HG03280 (cell line): ENCODE measurements at regions not wholly inside any gene's neighbourhood (a gene's known extent, or its start where the extent isn't known, plus 50 kb on each side); places are given as distances from the start of the nearest gene placed in this dataset.
"Not testable (repeated sequence)": the region's sequence is repeated elsewhere in the genome, so short reads cannot be mapped to it uniquely, and the experiment has no call there.

Experiments used
- ATAC-seq: cut with Tn5 transposase; IDR thresholded peaks from one replicate; pipeline ENCODE4 v1.9.1; 2021; ENCODE audit warnings: mild to moderate bottlenecking, moderate library complexity; ENCODE audit not compliant: unreplicated experiment

DNA sequence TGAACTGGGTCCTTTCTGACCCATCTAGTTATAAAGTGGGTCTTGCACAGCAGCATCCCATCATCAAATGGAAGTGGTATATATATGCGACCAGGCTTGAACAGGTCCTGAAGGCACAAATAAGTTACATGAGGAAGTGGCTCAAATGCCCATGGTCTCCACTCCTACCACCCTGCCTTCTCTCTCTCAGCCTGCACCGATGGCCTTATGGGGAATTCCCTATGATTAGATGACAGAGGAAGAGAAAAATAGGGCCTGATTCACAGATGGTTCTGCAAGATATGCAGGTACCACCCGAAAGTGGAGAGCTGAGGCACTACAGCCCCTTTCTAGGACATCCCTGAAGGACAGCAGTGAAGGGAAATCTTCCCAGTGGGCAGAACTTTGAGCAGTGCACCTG is 1275.1 kb upstream of the CITED2 start:
- ATAC-seq = not testable (repeated sequence)

- ATAC-seq = not testable (repeated sequence)
These were observed 1272.9 kb upstream of the CITED2 start for GRCh38 chr6:140647322-140647721.

GRCh38 chr6:140644017-140644416 is 1269.6 kb upstream of the CITED2 start:
- ATAC-seq = no peak

- no peak for ATAC-seq
These were observed 1267.0 kb upstream of the CITED2 start for GRCh38 chr6:140641412-140641811.

DNA sequence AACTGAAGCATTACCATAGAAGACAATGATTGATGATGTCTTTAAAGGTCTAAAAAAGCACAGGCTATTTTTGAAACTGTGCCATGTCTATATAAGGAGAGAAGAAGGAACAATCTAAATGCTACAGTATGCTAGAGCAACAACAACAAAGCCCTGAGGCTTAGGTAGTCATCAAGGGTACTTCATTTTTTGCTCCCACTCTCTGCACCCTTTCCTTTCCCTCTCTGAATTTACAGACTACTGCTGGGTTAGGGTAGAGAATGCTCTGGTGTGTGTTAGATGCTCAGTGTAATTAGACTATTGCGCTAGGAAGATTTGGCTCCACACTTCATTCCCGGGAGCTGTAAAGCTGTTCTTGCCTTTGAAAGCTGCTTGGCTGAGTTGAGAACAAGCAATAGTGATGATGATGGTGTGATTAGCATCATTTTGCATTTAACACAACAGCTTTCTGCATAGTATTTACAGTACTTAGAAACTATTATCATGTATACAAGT is 1262.5 kb upstream of the CITED2 start:
- ATAC-seq = peak; percentile 19

GRCh38 chr6:140636271-140636907 is 1261.9 kb upstream of the CITED2 start:
- peak; percentile 53 for ATAC-seq

GRCh38 chr6:140627002-140627401 is 1252.6 kb upstream of the CITED2 start:
- ATAC-seq = no peak

GRCh38 chr6:140623498-140623897 is 1249.0 kb upstream of the CITED2 start:
- ATAC-seq = no peak

- no peak for ATAC-seq
These were observed 1246.0 kb upstream of the CITED2 start for GRCh38 chr6:140620496-140620895.

GRCh38 chr6:140609956-140610355 is 1235.5 kb upstream of the CITED2 start:
- ATAC-seq = no peak

- ATAC-seq = no peak
These were observed 1234.9 kb upstream of the CITED2 start for GRCh38 chr6:140609321-140609720.

DNA sequence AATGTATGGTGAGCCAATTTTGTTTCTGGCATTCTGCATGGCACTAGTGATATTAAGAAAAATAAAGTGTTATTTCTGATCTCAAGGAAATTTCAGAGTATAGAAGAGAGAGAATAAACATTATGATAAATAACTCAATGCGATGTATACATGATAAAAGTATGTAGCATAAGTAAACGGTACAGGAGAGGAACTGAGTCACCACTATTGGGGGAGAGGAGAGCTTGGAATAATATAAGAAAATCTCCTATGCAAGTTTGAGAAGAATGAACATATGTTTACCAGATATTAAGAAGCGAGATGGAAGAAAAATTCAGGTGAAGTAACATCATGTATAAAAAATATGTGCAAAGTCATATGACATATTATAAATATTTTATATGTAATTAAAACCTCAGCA is 1230.3 kb upstream of the CITED2 start:
- ATAC-seq = no peak

DNA sequence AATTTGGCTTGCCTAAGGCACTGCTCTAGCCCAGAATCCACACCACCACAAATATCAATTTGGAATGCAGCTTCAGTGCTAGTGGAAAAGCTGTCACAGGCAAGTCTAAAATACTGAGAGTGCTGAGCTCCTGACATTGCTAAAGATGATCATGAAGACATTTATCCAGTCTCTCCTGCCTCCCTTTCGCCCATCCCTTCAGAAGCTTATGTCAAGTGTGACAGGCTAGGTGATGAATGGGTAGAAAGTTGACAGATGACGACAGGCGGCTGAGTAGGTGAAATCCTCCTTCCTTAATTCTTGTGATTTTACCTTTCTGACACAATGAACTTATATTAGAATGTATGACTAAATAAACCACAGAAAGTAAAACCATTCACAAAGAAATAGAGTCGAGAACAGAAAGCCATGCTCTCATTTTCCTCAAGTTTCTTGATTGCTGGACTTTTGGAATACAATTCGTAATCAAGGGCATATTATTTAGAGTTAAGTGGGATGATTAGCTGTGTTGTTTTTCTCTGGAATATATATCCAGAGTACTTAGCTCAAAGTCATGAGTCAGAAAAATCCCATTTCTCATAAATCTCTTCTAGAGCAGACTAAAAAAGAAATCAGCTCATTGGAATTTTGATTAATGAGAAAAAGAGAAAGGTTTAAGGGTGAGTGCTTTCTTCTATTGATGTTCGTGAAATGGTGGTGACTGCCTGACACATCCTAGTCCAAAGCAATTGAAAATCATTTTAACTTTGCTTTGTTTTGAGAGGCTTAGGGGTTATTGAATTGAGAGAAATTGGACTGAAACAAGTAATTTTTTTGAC is 1228.2 kb upstream of the CITED2 start:
- no peak for ATAC-seq

DNA sequence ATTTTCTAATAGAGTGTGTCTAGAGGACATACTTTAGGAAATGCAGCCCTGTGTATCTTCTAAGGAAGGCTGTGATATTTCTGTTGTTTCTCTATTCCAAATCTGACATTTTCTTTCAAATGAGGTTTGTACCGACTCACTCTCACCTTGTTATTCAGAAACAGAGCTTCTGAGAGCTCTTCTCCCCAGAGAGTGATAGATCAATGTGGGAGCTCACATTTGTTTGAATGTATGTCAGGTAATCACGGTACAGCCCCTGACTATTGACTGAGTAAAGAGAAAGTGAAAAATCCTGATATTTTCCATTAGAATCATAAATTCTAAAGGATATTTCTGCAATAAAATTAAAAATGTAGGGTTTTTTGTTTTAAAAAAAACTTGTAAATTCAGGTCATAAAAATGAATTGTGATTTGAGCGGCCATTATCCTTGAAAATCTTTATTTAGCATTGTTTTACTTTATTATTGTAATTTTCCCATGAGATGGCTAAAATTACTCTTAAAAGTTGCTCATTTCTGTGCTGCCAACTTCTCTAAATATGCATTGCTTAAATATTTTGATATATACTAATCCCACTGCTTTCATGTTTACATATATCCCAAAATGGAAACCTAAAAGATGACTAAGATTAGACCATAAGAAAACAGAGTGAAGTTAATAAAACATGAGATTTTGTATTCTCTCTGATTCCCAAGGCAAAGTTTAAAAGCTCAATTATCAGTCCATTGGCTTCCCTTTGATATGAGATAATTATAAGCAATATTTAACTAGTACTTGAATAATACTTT is 1226.8 kb upstream of the CITED2 start:
- ATAC-seq = no peak

DNA sequence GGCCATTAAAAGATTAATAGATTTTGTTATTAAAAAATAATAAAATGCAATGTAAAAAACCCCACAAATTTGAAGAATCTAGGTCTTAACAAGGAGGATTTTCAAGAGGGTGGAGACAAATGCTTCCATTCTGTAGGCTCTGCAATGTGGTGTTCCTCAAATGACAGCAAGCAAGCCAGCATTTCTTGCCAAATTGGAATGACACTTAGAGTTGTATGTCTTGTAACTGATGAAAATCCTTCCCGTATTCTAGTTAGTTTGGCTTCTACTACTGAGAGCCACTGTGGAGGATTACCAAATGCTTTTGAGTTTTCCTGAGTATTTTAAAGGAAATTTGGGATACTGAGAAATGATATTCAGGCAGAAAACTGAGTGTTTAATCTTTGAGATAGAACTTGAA is 1225.5 kb upstream of the CITED2 start:
- ATAC-seq = no peak

GRCh38 chr6:140597181-140597580 is 1222.7 kb upstream of the CITED2 start:
- no peak for ATAC-seq

DNA sequence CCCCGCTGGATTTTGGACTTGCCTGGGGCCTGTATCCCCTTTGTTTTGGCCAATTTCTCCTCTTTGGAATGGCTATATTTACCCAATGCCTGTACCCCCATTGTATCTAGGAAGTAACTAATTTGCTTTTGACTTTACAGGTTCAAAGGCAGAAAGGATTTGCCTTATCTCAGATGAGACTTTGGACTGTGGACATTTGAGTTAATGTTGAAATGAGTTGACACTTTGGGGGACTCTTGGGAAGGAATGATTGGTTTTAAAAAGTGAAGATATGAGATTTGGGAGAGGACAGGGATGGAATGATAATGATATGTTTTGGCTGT is 1220.3 kb upstream of the CITED2 start:
- no peak for ATAC-seq

- no peak for ATAC-seq
These were observed 1218.4 kb upstream of the CITED2 start for GRCh38 chr6:140592877-140593276.

DNA sequence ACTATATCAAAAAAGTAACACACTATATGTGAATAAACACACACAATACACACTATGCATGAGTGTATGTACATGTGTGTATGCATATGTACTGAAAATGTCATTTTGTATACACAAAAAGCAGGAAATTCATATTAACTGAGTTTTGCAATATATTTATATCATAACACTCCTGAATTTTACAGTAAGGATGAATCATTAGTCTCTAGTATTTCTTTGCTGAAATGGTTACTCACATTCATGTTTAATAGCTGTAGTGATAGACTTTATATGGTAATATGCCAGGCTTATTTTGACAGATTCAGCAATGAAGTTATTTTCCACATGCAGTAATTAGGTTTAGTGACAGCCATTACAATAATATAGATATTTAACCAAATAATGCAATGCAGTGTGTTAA is 1216.2 kb upstream of the CITED2 start:
- ATAC-seq = no peak

DNA sequence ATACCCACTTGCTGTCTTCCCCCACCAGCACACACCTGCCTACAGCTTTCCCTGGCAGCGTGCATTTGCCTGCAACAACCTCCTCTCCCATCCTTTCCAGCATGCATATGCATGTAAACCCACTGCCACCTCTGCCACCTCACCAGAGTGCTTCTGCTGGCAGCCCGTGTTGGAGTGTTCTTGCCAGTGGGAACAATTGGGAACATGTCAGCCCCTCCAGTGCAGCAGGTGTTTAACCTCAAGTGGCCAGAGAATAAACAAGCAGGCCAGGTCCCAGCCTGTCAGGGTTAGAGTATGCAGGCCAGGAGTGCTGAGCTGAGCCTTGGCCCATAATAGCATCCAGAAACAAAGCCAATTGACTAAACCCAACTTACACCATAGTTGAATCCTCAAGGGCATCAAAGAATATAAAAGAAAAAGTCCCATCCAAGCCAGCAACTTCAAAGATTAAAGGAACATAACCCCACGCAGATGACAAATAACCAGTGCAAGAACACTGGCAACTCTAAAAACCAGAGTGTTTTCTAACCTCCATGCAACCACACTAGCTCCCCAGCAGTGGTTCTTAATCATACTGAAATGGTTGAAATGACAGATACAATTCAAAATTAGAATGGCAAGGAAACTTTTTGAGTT is 1212.1 kb upstream of the CITED2 start:
- ATAC-seq = peak; percentile 87

- ATAC-seq = no peak
These were observed 1207.2 kb upstream of the CITED2 start for GRCh38 chr6:140581601-140582000.
